Coronary artery (tissue), 2 donors: ENCODE measurements at regions not wholly inside any gene's neighbourhood (a gene's known extent, or its start where the extent isn't known, plus 50 kb on each side); places are given as distances from the start of the nearest gene placed in this dataset.

Experiments
- DNase-seq: peaks from one replicate; pipeline ENCODE4 v3.0.0-alpha.2; 2017; ENCODE audit warnings: low spot score
- H3K27ac ChIP-seq, 2 donors: fragments of 200-600 bp; sonication (generic); one replicate each; pipeline ENCODE4 v1.5.1; 2016 to 2019
- H3K4me3 ChIP-seq: fragments of 200-600 bp; sonication (generic); 2 replicates; pipeline ENCODE4 v1.5.1; 2016; ENCODE audit warnings: mild to moderate bottlenecking, moderate library complexity
- CTCF ChIP-seq: fragments of 200-600 bp; sonication (generic); IDR thresholded peaks from one replicate; pipeline ENCODE4 v1.5.1; 2019; ENCODE audit warnings: antibody characterized with exemption

GRCh38 chr2:8028036-8028435 lies 653.8 kb upstream of the ID2 start:
- no peak for TF ChIP-seq CTCF
- DNase-seq = no peak
- Histone ChIP-seq H3K27ac (no peak overlapping the region), H3K4me3 (no peak overlapping the region)

GRCh38 chr2:8028436-8028835 lies 653.4 kb upstream of the ID2 start:
- no peak for DNase-seq
- H3K4me3 ChIP-seq = no peak overlapping the region
- TF ChIP-seq CTCF = no peak
- no peak overlapping the region for H3K27ac ChIP-seq

GRCh38 chr2:8028981-8029380 lies 652.9 kb upstream of the ID2 start:
- Histone ChIP-seq H3K4me3 (no peak overlapping the region), H3K27ac (no peak overlapping the region)
- TF ChIP-seq CTCF = no peak
- DNase-seq = no peak

- Histone ChIP-seq H3K27ac (no peak overlapping the region), H3K4me3 (no peak overlapping the region)
- no peak for TF ChIP-seq CTCF
- no peak for DNase-seq
Measured at GRCh38 chr2:8030573-8031303, 651.1 kb upstream of the ID2 start.

GRCh38 chr2:8031370-8031769 lies 650.5 kb upstream of the ID2 start:
- Histone ChIP-seq H3K4me3 (no peak overlapping the region), H3K27ac (no peak overlapping the region)
- no peak for DNase-seq
- no peak for TF ChIP-seq CTCF

- no peak for TF ChIP-seq CTCF
- Histone ChIP-seq H3K4me3 (no peak overlapping the region), H3K27ac (no peak overlapping the region)
- no peak for DNase-seq
Measured at GRCh38 chr2:8033546-8034096, 648.2 kb upstream of the ID2 start.

GRCh38 chr2:8036366-8036765 lies 645.5 kb upstream of the ID2 start:
- no peak for DNase-seq
- Histone ChIP-seq H3K4me3 (no peak overlapping the region), H3K27ac (no peak overlapping the region)
- no peak for TF ChIP-seq CTCF
